ENCODE measurements at regions not wholly inside any gene's neighbourhood (a gene's known extent, or its start where the extent isn't known, plus 50 kb on each side); places are given as distances from the start of the nearest gene placed in this dataset.

- no peak for ATAC-seq
- Histone ChIP-seq H3K4me3 (no peak overlapping the region), H3K27ac (no peak overlapping the region), H3K9me3 (no peaks in the 10 kb centered on the region), H3K36me3 (ENCODE audit: insufficient read depth in 1 of 2, low read depth in 1 of 2) (no peaks in the 10 kb centered on the region), H3K27me3 (ENCODE audit: insufficient read depth in 3 of 3, low read length in 2 of 3) (peaks cover 0 to 4% (median 0%) of the 10 kb centered on the region in 3 donors), H3K4me1 (no peaks in the 10 kb centered on the region)
- intact Hi-C loops (cut with DNase I), result no loop called here
- no peak for TF ChIP-seq CTCF (IDR thresholded peaks at IDR 0.05)
- WGBS, 3 donors, result 69 to 82% (median 77%) methylated on average over 1 of the region's 1 CpG
- no peak for DNase-seq
Measured at GRCh38 chr18:76134628-76135027, 360.4 kb downstream of the ZNF516 start.

GRCh38 chr18:76133873-76134272 is 361.2 kb downstream of the ZNF516 start:
- Histone ChIP-seq H3K36me3 (ENCODE audit: insufficient read depth in 1 of 2, low read depth in 1 of 2) (no peaks in the 10 kb centered on the region), H3K9me3 (no peaks in the 10 kb centered on the region), H3K27ac (no peak overlapping the region), H3K4me1 (no peaks in the 10 kb centered on the region), H3K27me3 (ENCODE audit: insufficient read depth in 3 of 3, low read length in 2 of 3) (peaks cover 0 to 4% (median 0%) of the 10 kb centered on the region in 3 donors), H3K4me3 (no peak overlapping the region)
- intact Hi-C loops (cut with DNase I), result no loop called here
- DNase-seq (no peak), ATAC-seq (no peak)
- no peak for TF ChIP-seq CTCF (IDR thresholded peaks at IDR 0.05)
- WGBS, 3 donors, result 92 to 100% (median 94%) methylated on average over 1 of the region's 1 CpG

- H3K27me3 ChIP-seq (ENCODE audit: insufficient read depth in 3 of 3, low read length in 2 of 3), result peaks cover 0 to 4% (median 0%) of the 10 kb centered on the region in 3 donors
- DNase-seq, result no peak
- no peaks in the 10 kb centered on the region for H3K36me3 ChIP-seq (ENCODE audit: insufficient read depth in 1 of 2, low read depth in 1 of 2)
- ATAC-seq, result no peak
- H3K9me3 ChIP-seq, result no peaks in the 10 kb centered on the region
- no peak overlapping the region for H3K4me3 ChIP-seq
- intact Hi-C loops (cut with DNase I), result no loop called here
- no peaks in the 10 kb centered on the region for H3K4me1 ChIP-seq
- WGBS, 3 donors, result 92 to 96% (median 96%) methylated on average over 1 of the region's 1 CpG
- no peak for TF ChIP-seq CTCF (IDR thresholded peaks at IDR 0.05)
- no peak overlapping the region for H3K27ac ChIP-seq
Measured at GRCh38 chr18:76131738-76132137, 363.3 kb downstream of the ZNF516 start.

- Histone ChIP-seq H3K4me3 (no peak overlapping the region), H3K9me3 (no peaks in the 10 kb centered on the region), H3K27ac (no peak overlapping the region), H3K27me3 (ENCODE audit: insufficient read depth in 3 of 3, low read length in 2 of 3) (peaks cover 0 to 4% (median 0%) of the 10 kb centered on the region in 3 donors), H3K4me1 (no peaks in the 10 kb centered on the region), H3K36me3 (ENCODE audit: insufficient read depth in 1 of 2, low read depth in 1 of 2) (no peaks in the 10 kb centered on the region)
- ATAC-seq (no peak), DNase-seq (peak; percentile 37 to 69)
- TF ChIP-seq CTCF (IDR thresholded peaks at IDR 0.05), result no peak
- WGBS, 3 donors, result 49 to 71% (median 65%) methylated on average over 12 to 13 of the region's 13 CpGs
- intact Hi-C loops (cut with DNase I), result no loop called here
Measured at GRCh38 chr18:76130845-76131244, 364.2 kb downstream of the ZNF516 start.

GRCh38 chr18:76126327-76126726 is 368.7 kb downstream of the ZNF516 start:
- intact Hi-C loops (cut with DNase I), result no loop called here
- 24 to 35% (median 27%) methylated on average over 6 of the region's 6 CpGs for WGBS, 3 donors
- Histone ChIP-seq H3K4me1 (no peaks in the 10 kb centered on the region), H3K36me3 (ENCODE audit: insufficient read depth in 1 of 2, low read depth in 1 of 2) (no peaks in the 10 kb centered on the region), H3K4me3 (no peak overlapping the region), H3K9me3 (no peaks in the 10 kb centered on the region), H3K27ac (no peak overlapping the region), H3K27me3 (ENCODE audit: insufficient read depth in 3 of 3, low read length in 2 of 3) (no peaks in the 10 kb centered on the region)
- peak; percentile 31 for TF ChIP-seq CTCF (IDR thresholded peaks at IDR 0.05)
- ATAC-seq (peak in 3 of 4 donors; percentile 51 to 64 (median 52)), DNase-seq (no peak)

Measured in psoas muscle (tissue), 7 donors.